Prostate gland (tissue), 2 donors: ENCODE measurements at regions not wholly inside any gene's neighbourhood (a gene's known extent, or its start where the extent isn't known, plus 50 kb on each side); places are given as distances from the start of the nearest gene placed in this dataset.

Experiments
- POLR2A ChIP-seq: fragments of 450-650 bp; IDR thresholded peaks from one replicate; pipeline ENCODE4 v1.6.1; 2016; ENCODE audit warnings: antibody characterized with exemption, mild to moderate bottlenecking
- TF ChIP-seq, protein P1 (sequence below), 4 experiments: fragments of 200-600 bp in 2 of 4; fragments of 450-650 bp in 2 of 4; sonication (generic) in 2 of 4; IDR thresholded peaks; 1 replicate in 3 of 4; 2 replicates in 1 of 4; pipeline ENCODE4 v1.5.1; 2016 to 2019; ENCODE audit warnings: antibody characterized with exemption in 4 of 4, mild to moderate bottlenecking in 2 of 4, moderate library complexity in 2 of 4

DNA sequence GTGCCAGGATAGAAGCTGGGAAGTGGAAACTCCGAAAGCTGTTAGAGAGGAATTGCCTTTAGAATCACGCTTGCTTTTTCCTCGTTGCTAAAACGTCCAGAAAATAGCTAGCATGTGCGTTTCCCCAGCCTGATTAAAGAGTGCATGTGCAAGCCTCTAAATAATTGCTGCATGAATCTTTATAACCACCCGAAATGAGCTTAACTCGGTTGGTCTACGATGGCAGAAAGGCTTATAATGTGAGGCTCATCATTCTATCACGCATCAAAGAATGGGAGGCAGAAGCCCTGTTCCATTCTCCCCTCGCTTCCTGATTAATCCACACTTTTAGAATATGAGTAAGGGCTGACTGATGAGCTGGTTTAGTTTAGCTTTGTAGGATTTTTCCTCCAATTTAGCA, 394.6 kb upstream of the WWC1 start:
- TF ChIP-seq, protein P1, sequence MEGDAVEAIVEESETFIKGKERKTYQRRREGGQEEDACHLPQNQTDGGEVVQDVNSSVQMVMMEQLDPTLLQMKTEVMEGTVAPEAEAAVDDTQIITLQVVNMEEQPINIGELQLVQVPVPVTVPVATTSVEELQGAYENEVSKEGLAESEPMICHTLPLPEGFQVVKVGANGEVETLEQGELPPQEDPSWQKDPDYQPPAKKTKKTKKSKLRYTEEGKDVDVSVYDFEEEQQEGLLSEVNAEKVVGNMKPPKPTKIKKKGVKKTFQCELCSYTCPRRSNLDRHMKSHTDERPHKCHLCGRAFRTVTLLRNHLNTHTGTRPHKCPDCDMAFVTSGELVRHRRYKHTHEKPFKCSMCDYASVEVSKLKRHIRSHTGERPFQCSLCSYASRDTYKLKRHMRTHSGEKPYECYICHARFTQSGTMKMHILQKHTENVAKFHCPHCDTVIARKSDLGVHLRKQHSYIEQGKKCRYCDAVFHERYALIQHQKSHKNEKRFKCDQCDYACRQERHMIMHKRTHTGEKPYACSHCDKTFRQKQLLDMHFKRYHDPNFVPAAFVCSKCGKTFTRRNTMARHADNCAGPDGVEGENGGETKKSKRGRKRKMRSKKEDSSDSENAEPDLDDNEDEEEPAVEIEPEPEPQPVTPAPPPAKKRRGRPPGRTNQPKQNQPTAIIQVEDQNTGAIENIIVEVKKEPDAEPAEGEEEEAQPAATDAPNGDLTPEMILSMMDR (IDR thresholded peaks at IDR 0.05) = no peak
- no peak for TF ChIP-seq POLR2A
